Ishikawa (cell line): ENCODE measurements at regions not wholly inside any gene's neighbourhood (a gene's known extent, or its start where the extent isn't known, plus 50 kb on each side); places are given as distances from the start of the nearest gene placed in this dataset.

Experiments used
- CEBPB ChIP-seq: IDR thresholded peaks from 2 replicates; pipeline ENCODE4 v1.6.1; 2012
- CREB1 ChIP-seq: IDR thresholded peaks from 2 replicates; pipeline ENCODE4 v1.6.1; 2012; ENCODE audit warnings: low read depth
- EGR1 ChIP-seq: IDR thresholded peaks from 2 replicates; pipeline ENCODE4 v1.6.1; 2012
- EP300 ChIP-seq: IDR thresholded peaks from 2 replicates; pipeline ENCODE4 v1.6.1; 2012; ENCODE audit warnings: borderline replicate concordance
- FOXM1 ChIP-seq: IDR thresholded peaks from 2 replicates; pipeline ENCODE4 v1.6.1; 2012; ENCODE audit warnings: low read depth, borderline replicate concordance
- MAX ChIP-seq: IDR thresholded peaks from 2 replicates; pipeline ENCODE4 v1.6.1; 2012
- NFIC ChIP-seq: IDR thresholded peaks from 2 replicates; pipeline ENCODE4 v1.6.1; 2012
- RAD21 ChIP-seq: IDR thresholded peaks from 2 replicates; pipeline ENCODE4 v1.6.1; 2012; ENCODE audit warnings: low read depth
- REST ChIP-seq: IDR thresholded peaks from 2 replicates; pipeline ENCODE4 v1.6.1; 2012; ENCODE audit warnings: low read depth, mild to moderate bottlenecking
- TAF1 ChIP-seq: IDR thresholded peaks from 2 replicates; pipeline ENCODE4 v1.6.1; 2012; ENCODE audit warnings: low read depth, mild to moderate bottlenecking
- TCF12 ChIP-seq: IDR thresholded peaks from 2 replicates; pipeline ENCODE4 v1.6.1; 2012; ENCODE audit warnings: low read depth
- TEAD4 ChIP-seq: IDR thresholded peaks from 2 replicates; pipeline ENCODE4 v1.6.1; 2012
- YY1 ChIP-seq: IDR thresholded peaks from 2 replicates; pipeline ENCODE4 v1.6.1; 2012; ENCODE audit warnings: low read depth
- ZBTB7A ChIP-seq: IDR thresholded peaks from 2 replicates; pipeline ENCODE4 v1.6.1; 2012; ENCODE audit warnings: low read depth
- TF ChIP-seq, protein P1 (sequence below): IDR thresholded peaks from 2 replicates; pipeline ENCODE4 v1.6.1; 2012

DNA sequence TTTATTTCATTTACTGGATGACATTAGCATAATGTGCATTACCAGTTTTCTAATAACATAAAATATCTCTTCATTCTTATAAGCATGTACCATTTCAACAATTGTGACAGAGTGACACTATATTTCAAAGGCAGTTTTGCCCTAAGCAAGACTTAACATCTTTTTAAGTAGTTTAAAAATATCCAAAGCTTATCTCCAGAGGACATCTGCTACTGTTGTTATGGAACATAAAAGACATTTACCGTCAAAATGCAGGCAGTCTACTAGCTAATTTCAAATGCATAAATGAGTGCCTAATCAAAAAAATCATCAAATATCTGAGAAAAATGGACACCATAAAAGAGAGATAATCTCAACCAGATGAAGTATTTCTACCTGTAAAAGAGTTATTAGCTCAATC, 782.4 kb upstream of the BRINP3 start:
- TF ChIP-seq YY1 (no peak), NFIC (no peak), CEBPB (no peak), REST (no peak), ZBTB7A (no peak), RAD21 (no peak), FOXM1 (no peak), TCF12 (no peak), EP300 (no peak), CREB1 (no peak), TEAD4 (no peak), EGR1 (no peak), TAF1 (no peak), MAX (no peak)
- TF ChIP-seq, protein P1, sequence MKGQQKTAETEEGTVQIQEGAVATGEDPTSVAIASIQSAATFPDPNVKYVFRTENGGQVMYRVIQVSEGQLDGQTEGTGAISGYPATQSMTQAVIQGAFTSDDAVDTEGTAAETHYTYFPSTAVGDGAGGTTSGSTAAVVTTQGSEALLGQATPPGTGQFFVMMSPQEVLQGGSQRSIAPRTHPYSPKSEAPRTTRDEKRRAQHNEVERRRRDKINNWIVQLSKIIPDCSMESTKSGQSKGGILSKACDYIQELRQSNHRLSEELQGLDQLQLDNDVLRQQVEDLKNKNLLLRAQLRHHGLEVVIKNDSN, result no peak

- no peak for TF ChIP-seq YY1
- no peak for TF ChIP-seq CREB1
- TF ChIP-seq TEAD4, result no peak
- no peak for TF ChIP-seq EGR1
- TF ChIP-seq REST, result no peak
- TF ChIP-seq RAD21, result no peak
- no peak for TF ChIP-seq ZBTB7A
- no peak for TF ChIP-seq NFIC
- no peak for TF ChIP-seq EP300
- TF ChIP-seq, protein P1, result no peak
- no peak for TF ChIP-seq CEBPB
- no peak for TF ChIP-seq TAF1
- no peak for TF ChIP-seq MAX
- no peak for TF ChIP-seq TCF12
- TF ChIP-seq FOXM1, result no peak
Observed at GRCh38 chr1:191261111-191261510, 783.4 kb upstream of the BRINP3 start.

DNA sequence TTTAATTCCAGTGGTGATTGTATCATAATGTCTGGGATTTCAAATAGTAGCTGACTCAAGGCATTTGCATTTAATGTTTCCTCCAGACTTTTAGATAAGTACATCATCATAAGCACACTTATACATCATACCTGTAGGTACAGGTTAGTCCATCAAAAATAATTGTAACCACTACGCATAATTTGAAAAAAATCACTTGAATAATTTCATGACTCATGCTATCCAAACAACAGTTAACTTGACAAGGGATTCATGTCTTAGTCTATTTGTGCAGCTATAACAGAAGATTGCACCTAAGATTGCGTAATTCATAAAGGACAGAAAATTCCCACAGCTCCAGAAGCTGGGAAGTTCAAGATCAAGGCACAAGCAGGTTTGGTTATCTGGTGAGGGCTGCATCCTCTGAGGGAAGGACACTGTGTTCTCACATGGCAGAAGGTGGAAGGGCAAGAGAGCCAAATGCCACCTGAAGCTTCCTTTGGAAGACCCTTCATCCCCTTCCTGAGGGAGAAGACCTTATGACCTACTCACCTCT, 801.7 kb upstream of the BRINP3 start:
- TF ChIP-seq EP300 (no peak), TCF12 (no peak), MAX (no peak), CEBPB (peak; percentile 74), ZBTB7A (no peak), TAF1 (no peak)

DNA sequence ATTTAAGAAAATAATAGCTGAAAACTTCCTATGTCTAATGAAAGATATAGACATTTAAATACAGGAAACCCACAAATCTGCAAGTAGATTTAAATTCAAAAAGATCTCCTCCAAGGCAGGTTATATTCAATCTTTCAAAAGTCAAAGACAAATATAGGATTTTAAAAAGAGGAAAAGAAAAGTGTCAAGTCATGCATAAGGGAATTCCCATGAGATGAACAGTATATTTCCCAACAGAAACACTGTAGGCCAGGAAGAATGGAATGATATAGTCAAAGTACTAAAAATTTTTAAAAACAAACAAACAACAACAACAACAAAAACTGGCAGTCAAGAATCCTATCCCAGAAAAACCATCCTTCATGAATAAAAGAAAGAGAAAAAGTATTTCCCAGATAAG, 806.5 kb upstream of the BRINP3 start:
- TF ChIP-seq ZBTB7A, result no peak
- TF ChIP-seq TEAD4, result no peak
- no peak for TF ChIP-seq NFIC
- TF ChIP-seq, protein P1, result no peak
- TF ChIP-seq EGR1, result no peak
- no peak for TF ChIP-seq CREB1
- TF ChIP-seq EP300, result no peak
- no peak for TF ChIP-seq CEBPB
- TF ChIP-seq REST, result no peak
- TF ChIP-seq TAF1, result no peak
- no peak for TF ChIP-seq MAX
- TF ChIP-seq RAD21, result no peak
- TF ChIP-seq YY1, result no peak
- TF ChIP-seq TCF12, result no peak
